Motor neuron (in vitro differentiated cells): ENCODE measurements at regions not wholly inside any gene's neighbourhood (a gene's known extent, or its start where the extent isn't known, plus 50 kb on each side); places are given as distances from the start of the nearest gene placed in this dataset.
"Not testable (repeated sequence)": the region's sequence is repeated elsewhere in the genome, so short reads cannot be mapped to it uniquely, and the experiment has no call there.

Source experiments
- ATAC-seq, 8 experiments: fragments of 200-7000 bp; cut with Tn5 transposase; replicated peaks in 6 of 8; 2 replicates each; pipeline ENCODE4 v1.8.0; 2021; ENCODE audit warnings: mild to moderate bottlenecking in 8 of 8, moderate library complexity in 8 of 8
- H3K27ac ChIP-seq, 2 donors: fragments of 250-450 bp; sonication (Bioruptor Pico); 2 replicates each; pipeline ENCODE4 v1.9.0; 2021; ENCODE audit warnings: antibody characterized with exemption in 2 of 2, mild to moderate bottlenecking in 2 of 2, moderate library complexity in 1 of 2
- H3K4me1 ChIP-seq, 2 donors: fragments of 250-450 bp; sonication (Bioruptor Pico); replicated peaks in 1 of 2; 2 replicates each; pipeline ENCODE4 v1.6.1; 2021; ENCODE audit warnings: antibody characterized with exemption in 2 of 2, mild to moderate bottlenecking in 2 of 2, moderate library complexity in 1 of 2
- H3K4me3 ChIP-seq, 5 donors: fragments of 250-450 bp; sonication (Bioruptor Pico); 2 replicates each; pipeline ENCODE4 v1.9.0; 2021; ENCODE audit warnings: antibody characterized with exemption in 5 of 5, mild to moderate bottlenecking in 5 of 5, moderate library complexity in 4 of 5
- WGBS, 10 experiments: fragments of 450-650 bp; shearing (Covaris generic); methylation state at CpG; one replicate each; pipeline ENCODE4 v1.0.0; 2022; 5-methylcytosine and 5-hydroxymethylcytosine counted together
- in situ Hi-C, 9 experiments: fragments of 400-800 bp; cut with MboI; loops; one replicate each; pipeline ENCODE4 v1.15.0; 2021; ENCODE audit warnings: low sequenced_read_pairs in 9 of 9, low pct_unique_long_range_greater_than_20kb in 2 of 9; ENCODE audit not compliant: unreplicated experiment in 9 of 9

DNA sequence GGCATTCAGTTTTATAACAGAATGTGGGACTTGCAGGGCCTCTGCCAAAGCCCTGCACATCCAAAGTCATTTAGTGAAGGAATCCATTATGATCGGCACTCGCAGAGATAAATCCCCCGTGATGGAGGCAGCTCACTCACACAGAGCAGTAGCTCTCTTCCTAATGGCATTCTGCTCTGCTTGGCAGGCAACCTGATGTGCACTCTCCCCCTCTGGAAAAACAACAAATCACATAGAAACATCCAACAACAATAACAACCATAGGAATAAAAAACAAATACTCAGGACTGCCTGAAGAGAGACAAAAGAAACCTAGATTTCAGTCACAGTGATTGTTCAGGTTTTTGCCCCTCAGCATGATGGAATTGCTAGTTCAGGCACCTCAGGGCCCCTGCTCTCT is 59.7 kb downstream of the NAA11 start:
- Histone ChIP-seq H3K4me1 (peaks cover 7 to 10% of the 10 kb centered on the region in 2 donors), H3K4me3 (no peak overlapping the region), H3K27ac (peak overlapping the region in 1 of 2 donors; percentile 7)
- ATAC-seq: peak in 5 of 8 experiments; percentile 52 to 63 (median 57)
- 50 to 100% (median 72%) methylated on average over 1 to 3 of the region's 3 CpGs; no CpG with 5 or more reads in 4 of the 10 experiments for WGBS, 10 experiments
- in situ Hi-C loops: no loop called here

DNA sequence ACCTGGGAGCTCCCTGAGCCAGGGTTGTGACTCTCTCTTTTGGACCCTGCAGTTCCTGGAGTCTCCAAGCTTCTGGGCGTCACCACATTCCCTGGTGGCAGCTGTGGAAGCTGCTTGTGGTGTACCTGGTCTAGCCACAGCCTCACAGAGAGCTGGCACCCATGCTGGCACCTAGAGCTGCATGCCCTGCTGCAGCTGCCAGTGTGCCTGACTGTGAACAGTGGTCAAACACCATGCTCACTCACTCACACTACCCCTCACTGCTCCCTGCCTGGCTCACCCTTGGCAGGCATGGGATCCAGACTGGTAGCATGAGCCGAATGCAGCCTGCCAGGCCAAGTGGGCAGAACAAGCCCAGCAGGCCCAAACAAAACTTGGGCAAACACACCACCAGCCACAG is 66.6 kb downstream of the NAA11 start:
- in situ Hi-C loops: no loop called here
- no peak overlapping the region for H3K4me3 ChIP-seq
- H3K27ac ChIP-seq: no peak overlapping the region
- no peak for ATAC-seq
- peaks cover 7 to 8% of the 10 kb centered on the region in 2 donors for H3K4me1 ChIP-seq
- 33 to 100% (median 80%) methylated on average over 1 to 2 of the region's 2 CpGs; no CpG with 5 or more reads in 5 of the 10 experiments for WGBS, 10 experiments

DNA sequence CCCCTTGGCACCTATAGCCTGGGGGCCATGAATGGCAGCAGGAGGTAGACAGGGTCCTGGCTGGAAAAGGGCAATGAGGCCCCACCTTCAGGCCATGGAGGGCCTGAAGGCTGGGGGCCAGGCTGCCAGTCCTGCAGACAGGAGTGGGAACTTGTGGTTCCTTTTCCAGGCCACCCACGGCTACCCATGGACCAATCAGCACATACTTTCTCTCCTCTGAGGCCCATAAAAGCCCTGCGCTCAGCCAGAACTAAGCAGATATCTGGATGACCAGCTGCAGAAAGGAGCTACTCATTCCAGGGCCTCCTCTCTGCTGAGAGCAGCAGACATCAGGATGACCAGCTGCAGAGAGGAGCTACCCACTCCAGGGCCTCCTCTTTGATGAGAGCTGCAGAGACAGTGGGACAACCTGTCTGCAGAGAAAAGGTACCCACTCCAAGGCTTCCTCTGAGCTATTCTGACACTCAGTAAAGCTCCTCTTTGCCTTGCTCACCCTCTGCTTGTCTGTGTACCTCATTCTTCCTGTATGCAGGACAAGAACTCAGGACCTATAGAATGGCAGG is 67.2 kb downstream of the NAA11 start:
- WGBS, 10 experiments: 67 to 100% methylated on average over 1 of the region's 2 CpGs; no CpG with 5 or more reads in 8 of the 10 experiments
- H3K27ac ChIP-seq: no peak overlapping the region
- no peak for ATAC-seq

DNA sequence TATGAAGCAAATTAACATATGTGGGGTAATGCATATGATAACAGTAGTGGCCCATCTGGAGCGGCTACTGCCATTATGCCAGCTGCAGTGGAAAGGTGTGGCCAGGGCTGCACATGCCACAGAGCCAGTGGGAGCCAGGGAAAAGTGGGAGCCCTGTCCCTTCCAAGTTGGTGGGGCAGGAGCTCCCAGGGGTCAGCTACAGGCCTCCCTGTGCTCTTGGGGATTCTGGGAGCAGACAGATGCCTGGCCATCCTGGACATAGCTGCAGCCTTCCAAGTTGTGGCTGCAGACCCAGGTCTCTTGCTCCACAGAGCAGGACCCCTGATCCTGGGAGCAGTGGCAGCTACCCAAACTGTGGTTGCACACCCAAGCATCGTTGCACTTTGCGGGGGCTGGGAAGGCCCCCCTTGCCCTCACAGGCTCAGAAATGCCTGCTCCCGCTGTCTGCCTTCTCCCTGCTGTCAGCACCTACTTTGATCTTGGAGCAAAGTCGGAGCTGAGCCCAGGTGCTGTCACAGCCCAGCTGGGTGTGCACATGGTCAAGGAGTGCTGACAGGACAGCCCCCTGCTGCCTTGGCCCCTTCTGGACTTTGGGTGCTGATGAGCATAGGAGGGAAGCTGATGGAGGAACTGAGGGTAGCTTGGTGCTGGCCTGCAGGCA is 67.8 kb downstream of the NAA11 start:
- WGBS, 10 experiments: 32 to 100% (median 100%) methylated on average over 1 to 3 of the region's 5 CpGs; no CpG with 5 or more reads in 5 of the 10 experiments
- Histone ChIP-seq H3K27ac (no peak overlapping the region), H3K4me3 (no peak overlapping the region), H3K4me1 (peaks cover 7 to 8% of the 10 kb centered on the region in 2 donors)
- no peak for ATAC-seq
- in situ Hi-C loops: no loop called here

More for the DNA sequence above, 67.2 kb downstream of the NAA11 start:
- Histone ChIP-seq H3K4me1 (peaks cover 7 to 8% of the 10 kb centered on the region in 2 donors), H3K4me3 (no peak overlapping the region)
- in situ Hi-C loops: no loop called here

DNA sequence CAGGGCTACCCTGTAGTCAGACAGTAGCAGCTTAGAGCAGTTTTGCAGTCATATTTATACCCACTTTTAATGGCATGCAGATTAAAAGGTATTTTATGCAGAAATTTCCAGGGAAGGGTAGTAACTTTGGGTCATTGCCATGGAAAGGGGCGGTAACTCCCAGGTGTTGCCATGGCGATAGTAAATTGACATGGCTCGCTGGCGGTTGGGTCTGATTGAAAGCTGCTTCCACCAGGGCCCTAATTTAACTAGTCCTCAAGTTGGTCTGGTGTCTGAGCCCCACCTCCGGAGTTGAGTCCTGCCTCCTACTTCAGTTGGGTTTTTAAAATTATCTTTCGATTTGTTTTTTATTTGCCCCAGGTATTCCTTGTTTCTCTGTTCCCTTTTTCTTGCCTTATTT is 70.1 kb downstream of the NAA11 start:
- ATAC-seq: peak in 5 of 8 experiments; percentile 38 to 58 (median 55)
- WGBS, 10 experiments: 48 to 97% (median 71%) methylated on average over 1 to 6 of the region's 6 CpGs
- Histone ChIP-seq H3K27ac (peak overlapping the region in 1 of 2 donors; percentile 31), H3K4me1 (peaks cover 7 to 8% of the 10 kb centered on the region in 2 donors), H3K4me3 (no peak overlapping the region)
- in situ Hi-C loops: no loop called here

DNA sequence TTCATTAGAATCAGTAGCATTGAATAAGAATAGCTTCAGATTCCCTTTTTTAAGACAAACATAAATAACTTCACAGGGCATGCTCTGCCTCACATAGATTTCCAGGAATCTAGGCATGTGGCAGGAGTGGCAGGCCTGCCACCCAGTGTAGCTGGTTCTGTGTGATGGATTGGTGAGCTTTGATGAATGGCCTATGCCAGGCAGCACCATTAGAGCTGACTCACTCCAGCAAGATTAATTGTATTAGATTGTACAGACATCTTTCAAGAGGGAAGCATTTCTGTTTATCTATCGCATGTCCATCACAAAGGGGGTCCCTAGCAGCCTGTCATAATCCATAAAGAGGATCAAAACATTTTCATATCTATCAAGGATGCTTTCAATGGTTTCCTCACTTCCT is 71.9 kb downstream of the NAA11 start:
- WGBS, 10 experiments: 25 to 100% (median 80%) methylated on average over 1 of the region's 1 CpG; no CpG with 5 or more reads in 3 of the 10 experiments

DNA sequence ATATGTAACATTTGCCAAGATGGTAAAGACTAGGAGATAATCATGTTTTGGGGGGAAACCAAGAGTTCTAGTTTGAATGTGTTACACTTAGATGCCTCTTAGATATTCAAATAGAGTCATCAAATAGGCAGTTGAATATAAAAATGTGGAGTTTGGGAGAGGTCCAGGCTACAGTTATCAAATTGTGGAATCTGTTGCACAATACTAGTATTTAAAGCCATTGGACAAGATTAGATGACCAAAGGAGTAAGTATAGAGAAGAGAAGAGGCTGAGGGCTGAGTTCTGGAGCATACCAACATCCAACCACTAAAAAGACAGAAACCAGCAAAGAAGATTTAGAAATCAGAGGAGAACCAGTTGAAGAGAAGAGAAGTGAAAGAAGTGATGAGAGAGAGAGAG is 72.7 kb downstream of the NAA11 start:
- Histone ChIP-seq H3K4me3 (no peak overlapping the region), H3K27ac (no peak overlapping the region), H3K4me1 (peaks cover 7 to 8% of the 10 kb centered on the region in 2 donors)
- in situ Hi-C loops: no loop called here
- ATAC-seq: no peak

More for the DNA sequence above, 71.9 kb downstream of the NAA11 start:
- in situ Hi-C loops: no loop called here
- no peak overlapping the region for H3K27ac ChIP-seq
- H3K4me1 ChIP-seq: peaks cover 7 to 8% of the 10 kb centered on the region in 2 donors
- H3K4me3 ChIP-seq: no peak overlapping the region
- peak in 5 of 8 experiments; percentile 16 to 58 (median 45) for ATAC-seq

DNA sequence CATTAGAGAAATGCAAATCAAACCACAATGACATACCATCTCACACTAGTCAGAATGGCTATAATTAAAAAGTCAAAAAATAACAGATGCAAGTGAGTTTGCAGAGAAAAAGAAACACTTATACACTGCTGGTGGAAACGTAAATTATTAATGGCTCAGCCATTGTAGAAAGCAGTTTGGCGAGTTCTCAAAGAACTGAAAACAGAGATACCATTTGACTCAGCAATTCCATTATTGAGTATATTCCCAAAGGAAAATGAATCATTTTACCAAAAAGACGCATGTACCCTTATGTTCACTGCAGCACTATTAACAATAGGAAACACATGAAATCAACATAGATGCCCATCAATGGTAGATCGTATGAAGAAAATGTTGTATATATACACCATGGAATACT is 75.0 kb downstream of the NAA11 start:
- peak in 2 of 8 experiments; percentile 43 to 46 for ATAC-seq
- Histone ChIP-seq H3K4me3 (no peak overlapping the region), H3K27ac (no peak overlapping the region), H3K4me1 (peaks cover 6% of the 10 kb centered on the region in 2 donors)
- WGBS, 10 experiments: 24 to 100% (median 90%) methylated on average over 2 to 4 of the region's 4 CpGs; no CpG with 5 or more reads in 1 of the 10 experiments
- in situ Hi-C loops: no loop called here

DNA sequence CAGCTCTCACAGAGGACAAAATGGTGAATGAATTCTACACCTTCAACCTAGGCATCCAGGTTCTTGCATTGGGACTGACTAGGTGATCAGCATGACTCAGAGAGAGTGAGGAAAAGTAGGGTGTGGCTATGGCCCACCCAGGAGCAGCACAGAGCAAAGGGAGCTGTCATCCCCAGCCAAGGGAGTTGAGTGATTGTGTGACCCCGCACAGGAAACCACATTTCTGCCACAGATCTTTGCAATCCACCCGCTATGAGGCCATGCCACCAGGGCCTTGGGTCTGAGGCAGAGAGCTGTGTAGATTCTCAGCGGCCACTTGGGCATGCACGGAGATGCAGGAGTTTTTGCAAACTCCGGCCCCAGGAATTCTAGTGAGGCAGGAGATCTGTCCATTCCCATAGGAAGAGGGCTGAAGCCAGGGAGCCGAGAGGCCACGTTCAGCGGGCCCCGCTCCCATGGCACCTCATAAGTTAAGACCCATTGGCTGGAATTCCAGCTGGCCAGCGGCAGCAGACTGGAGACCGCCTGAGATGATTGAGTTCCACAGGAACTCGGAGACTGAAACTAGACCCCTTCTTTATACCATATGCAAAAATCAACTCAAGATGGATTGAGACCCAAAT is 75.9 kb downstream of the NAA11 start:
- no peaks in the 10 kb centered on the region for H3K4me1 ChIP-seq
- H3K4me3 ChIP-seq: no peak overlapping the region
- WGBS, 10 experiments: 59 to 100% (median 100%) methylated on average over 1 to 11 of the region's 12 CpGs; no CpG with 5 or more reads in 3 of the 10 experiments
- no peak overlapping the region for H3K27ac ChIP-seq
- in situ Hi-C loops: loop anchor here in 1 of 9 experiments (25.0 kb wide), 1 partner anchor 213 kb away; no protein-coding TSS in a partner anchor
- no peak for ATAC-seq

DNA sequence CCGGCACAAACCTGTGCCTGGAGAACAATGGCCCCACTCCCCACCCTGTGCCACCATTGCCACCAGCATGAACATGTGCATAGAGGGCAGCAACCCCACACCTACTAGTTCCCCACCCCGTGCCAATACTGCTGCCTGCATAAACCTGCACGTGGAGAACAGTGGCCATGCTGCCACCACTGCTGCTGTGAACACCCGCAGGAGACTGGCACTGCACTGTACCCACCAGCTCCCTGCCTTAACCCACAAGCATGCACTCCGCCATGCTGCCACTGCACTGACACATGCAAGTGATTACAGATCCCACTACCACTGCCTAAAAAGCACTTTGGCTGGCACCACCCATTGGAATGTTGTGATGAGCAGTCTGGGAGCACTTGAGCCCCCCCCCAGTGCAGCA is 77.3 kb downstream of the NAA11 start:
- 88 to 100% (median 100%) methylated on average over 1 to 4 of the region's 5 CpGs; no CpG with 5 or more reads in 7 of the 10 experiments for WGBS, 10 experiments
- no peaks in the 10 kb centered on the region for H3K4me1 ChIP-seq
- no peak overlapping the region for H3K27ac ChIP-seq
- in situ Hi-C loops: loop anchor here in 1 of 9 experiments (25.0 kb wide), 1 partner anchor 211 kb away; no protein-coding TSS in a partner anchor
- ATAC-seq: no peak
- H3K4me3 ChIP-seq: no peak overlapping the region

DNA sequence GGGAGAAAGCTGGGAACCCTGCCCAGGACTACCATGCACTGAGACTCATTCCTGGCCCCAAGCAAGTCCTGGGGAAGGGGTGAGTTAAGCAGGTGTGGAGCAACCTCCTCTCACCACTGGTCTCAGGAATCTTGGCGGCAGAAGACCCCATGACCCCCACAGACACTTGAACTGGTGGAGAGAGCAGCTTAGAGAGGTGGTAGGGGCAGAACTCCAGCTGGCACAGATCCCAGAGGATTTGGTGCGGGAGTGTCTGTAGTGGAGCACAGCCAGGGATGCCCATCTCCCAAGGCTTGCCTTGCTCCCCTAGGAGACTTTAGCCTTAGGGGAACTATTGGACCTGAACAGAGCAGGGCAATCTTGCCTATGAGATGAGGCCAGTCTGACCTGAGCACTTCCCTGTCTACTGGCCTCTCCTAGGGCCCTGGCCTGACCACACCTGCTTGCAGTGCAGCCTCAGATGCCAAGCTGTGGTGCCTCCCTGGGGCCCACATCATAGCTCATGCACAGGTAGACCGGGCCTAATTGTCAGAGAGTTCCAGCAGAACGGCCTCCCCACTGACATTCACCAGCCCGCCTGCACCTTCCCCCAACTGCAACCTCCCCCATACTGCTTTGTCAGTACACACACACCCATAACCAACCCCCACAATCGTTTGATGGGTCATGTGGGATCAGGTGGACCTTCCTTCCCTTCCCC is 78.0 kb downstream of the NAA11 start:
- ATAC-seq: no peak
- in situ Hi-C loops: loop anchor here in 1 of 9 experiments (25.0 kb wide), 1 partner anchor 211 kb away; no protein-coding TSS in a partner anchor

DNA sequence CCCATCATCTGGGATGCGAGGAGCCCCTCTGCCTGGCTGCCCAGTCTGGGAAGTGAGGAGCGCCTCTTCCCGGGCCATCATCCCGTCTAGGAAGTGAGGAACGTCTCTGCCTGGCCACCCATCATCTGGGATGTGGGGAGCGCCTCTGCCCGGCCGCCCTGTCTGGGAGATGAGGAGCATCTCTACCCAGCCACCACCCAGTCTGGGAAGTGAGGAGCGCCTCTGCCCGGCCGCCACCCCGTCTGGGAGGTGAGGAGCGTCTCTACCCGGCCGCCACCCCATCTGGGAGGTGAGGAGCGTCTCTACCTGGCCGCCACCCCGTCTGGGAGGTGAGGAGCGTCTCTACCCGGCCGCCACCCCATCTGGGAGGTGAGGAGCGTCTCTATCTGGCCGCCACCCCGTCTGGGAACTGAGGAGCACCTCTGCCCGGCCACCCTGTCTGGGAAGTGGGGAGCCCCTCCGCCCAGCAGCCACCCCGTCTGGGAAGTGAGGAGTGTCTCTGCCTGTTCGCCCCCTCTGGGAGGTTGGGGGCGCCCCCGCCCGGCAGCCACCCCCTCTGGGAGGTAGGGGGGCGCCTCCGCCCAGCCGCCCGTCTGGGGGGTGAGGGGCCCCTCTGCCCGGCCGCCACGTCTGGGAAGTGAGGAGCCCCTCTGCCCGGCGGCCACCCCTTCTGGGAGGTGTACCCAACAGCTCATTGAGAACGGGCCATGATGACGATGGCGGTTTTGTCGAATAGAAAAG is 80.5 kb downstream of the NAA11 start:
- no CpG with 5 or more reads among the region's 44 CpGs for WGBS, 10 experiments
- in situ Hi-C loops: loop anchor here in 1 of 9 experiments (25.0 kb wide), 1 partner anchor 208 kb away; no protein-coding TSS in a partner anchor
- not testable (repeated sequence) for H3K4me3 ChIP-seq, H3K4me1 ChIP-seq, ATAC-seq, H3K27ac ChIP-seq

More for the DNA sequence above, 78.0 kb downstream of the NAA11 start:
- Histone ChIP-seq H3K27ac (no peak overlapping the region), H3K4me3 (no peak overlapping the region), H3K4me1 (no peaks in the 10 kb centered on the region)
- 0 to 85% (median 75%) methylated on average over 1 to 4 of the region's 6 CpGs; no CpG with 5 or more reads in 7 of the 10 experiments for WGBS, 10 experiments
